GM19467 (cell line): ENCODE measurements at regions not wholly inside any gene's neighbourhood (a gene's known extent, or its start where the extent isn't known, plus 50 kb on each side); places are given as distances from the start of the nearest gene placed in this dataset.

Experiments
- ATAC-seq: cut with Tn5 transposase; IDR thresholded peaks from one replicate; pipeline ENCODE4 v1.9.1; 2021; ENCODE audit warnings: mild to moderate bottlenecking, moderate library complexity; ENCODE audit not compliant: unreplicated experiment

GRCh38 chr6:122042380-122042779 lies 357.1 kb upstream of the HSF2 start:
- no peak for ATAC-seq

- no peak for ATAC-seq
Measured at GRCh38 chr6:122042960-122043735, 356.3 kb upstream of the HSF2 start.

- ATAC-seq: no peak
Measured at GRCh38 chr6:122048570-122048969, 350.9 kb upstream of the HSF2 start.

GRCh38 chr6:122049341-122049740 lies 350.1 kb upstream of the HSF2 start:
- ATAC-seq: no peak

- no peak for ATAC-seq
Measured at GRCh38 chr6:122050242-122050755, 349.2 kb upstream of the HSF2 start.

- ATAC-seq: no peak
Measured at GRCh38 chr6:122052346-122052900, 347.0 kb upstream of the HSF2 start.

GRCh38 chr6:122059918-122060317 lies 339.5 kb upstream of the HSF2 start:
- no peak for ATAC-seq

- no peak for ATAC-seq
Measured at GRCh38 chr6:122061855-122062254, 337.6 kb upstream of the HSF2 start.

GRCh38 chr6:122063076-122063475 lies 336.4 kb upstream of the HSF2 start:
- ATAC-seq: no peak

- ATAC-seq: no peak
Measured at GRCh38 chr6:122063761-122064160, 335.7 kb upstream of the HSF2 start.

GRCh38 chr6:122066200-122066599 lies 333.3 kb upstream of the HSF2 start:
- ATAC-seq: no peak

GRCh38 chr6:122068291-122068769 lies 331.1 kb upstream of the HSF2 start:
- ATAC-seq: no peak

- no peak for ATAC-seq
Measured at GRCh38 chr6:122069932-122070331, 329.5 kb upstream of the HSF2 start.

GRCh38 chr6:122072014-122072647 lies 327.3 kb upstream of the HSF2 start:
- ATAC-seq: no peak

- no peak for ATAC-seq
Measured at GRCh38 chr6:122075084-122075838, 324.2 kb upstream of the HSF2 start.

GRCh38 chr6:122075917-122076316 lies 323.5 kb upstream of the HSF2 start:
- ATAC-seq: no peak

GRCh38 chr6:122077603-122078002 lies 321.8 kb upstream of the HSF2 start:
- no peak for ATAC-seq

GRCh38 chr6:122078481-122078880 lies 321.0 kb upstream of the HSF2 start:
- no peak for ATAC-seq

GRCh38 chr6:122079916-122080315 lies 319.5 kb upstream of the HSF2 start:
- ATAC-seq: no peak

GRCh38 chr6:122081921-122082320 lies 317.5 kb upstream of the HSF2 start:
- ATAC-seq: no peak

GRCh38 chr6:122082370-122082769 lies 317.1 kb upstream of the HSF2 start:
- no peak for ATAC-seq
